Myocyte (in vitro differentiated cells): ENCODE measurements at regions not wholly inside any gene's neighbourhood (a gene's known extent, or its start where the extent isn't known, plus 50 kb on each side); places are given as distances from the start of the nearest gene placed in this dataset.
A peak's percentile ranks its signal among the peaks of the same experiment; 100 is the strongest.
"Not testable (repeated sequence)": the region's sequence is repeated elsewhere in the genome, so short reads cannot be mapped to it uniquely, and the experiment has no call there.

Source experiments
- DNase-seq: peaks from one replicate; pipeline ENCODE4 v3.0.0-alpha.2; 2012; ENCODE audit warnings: low read depth

DNA sequence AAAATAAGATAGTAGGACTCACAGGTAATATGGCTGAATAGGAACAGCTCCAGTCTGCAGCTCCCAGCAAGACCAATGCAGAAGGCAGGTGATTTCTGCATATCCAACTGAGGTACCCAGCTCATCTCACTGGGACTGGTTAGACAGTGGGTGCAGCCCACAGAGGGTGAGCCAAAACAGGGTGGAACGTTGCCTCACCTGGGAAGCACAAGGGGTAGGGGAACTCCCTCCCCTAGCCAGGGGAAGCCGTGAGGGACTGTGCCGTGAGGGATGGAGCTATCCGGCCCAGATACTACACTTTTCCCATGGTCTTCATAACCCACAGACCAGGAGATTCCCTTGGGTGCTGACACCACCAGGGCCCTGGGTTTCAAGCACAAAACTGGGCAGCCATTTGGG lies 114.8 kb upstream of the GNAI1 start:
- not testable (repeated sequence) for DNase-seq

DNA sequence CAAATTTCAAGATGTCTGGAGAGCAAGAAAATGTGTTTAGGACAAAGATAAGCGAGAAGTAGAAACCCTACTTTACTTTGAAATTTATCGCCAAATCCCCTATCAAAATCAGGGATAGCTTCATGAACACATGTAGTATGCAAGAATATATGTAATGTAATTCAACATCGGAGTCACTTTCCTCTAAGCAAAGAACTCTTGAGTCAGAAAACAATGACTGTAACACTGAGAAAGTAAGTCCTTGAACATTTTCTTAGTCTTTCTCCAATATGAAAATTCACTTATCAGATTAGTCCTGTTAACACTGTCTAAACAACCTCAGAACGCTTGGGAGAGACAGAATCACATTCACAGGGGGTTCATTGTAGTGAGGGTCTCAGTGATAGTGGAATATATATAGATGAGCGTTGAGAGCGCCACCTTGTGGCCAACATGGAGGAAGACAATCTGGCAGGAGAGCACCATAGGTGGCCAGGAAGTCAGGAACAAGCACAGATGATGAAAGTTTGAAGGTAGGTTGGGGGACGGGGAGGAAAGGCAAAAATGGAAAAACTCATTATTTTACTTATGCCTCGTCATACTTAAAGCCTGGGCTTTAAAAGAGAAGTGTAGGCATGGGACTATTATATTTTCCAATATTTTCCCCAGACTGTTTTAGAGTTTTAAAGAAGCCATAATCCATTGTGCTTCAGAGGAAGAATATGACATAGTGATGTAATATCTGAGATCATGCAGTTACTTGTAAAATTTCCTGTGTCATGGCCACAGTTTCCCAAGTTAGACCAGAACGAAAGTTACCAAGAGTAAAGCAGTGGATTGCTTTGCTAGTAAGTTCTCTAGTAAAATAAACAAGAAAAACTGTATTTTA lies 115.5 kb upstream of the GNAI1 start:
- peak; percentile 72 for DNase-seq

DNA sequence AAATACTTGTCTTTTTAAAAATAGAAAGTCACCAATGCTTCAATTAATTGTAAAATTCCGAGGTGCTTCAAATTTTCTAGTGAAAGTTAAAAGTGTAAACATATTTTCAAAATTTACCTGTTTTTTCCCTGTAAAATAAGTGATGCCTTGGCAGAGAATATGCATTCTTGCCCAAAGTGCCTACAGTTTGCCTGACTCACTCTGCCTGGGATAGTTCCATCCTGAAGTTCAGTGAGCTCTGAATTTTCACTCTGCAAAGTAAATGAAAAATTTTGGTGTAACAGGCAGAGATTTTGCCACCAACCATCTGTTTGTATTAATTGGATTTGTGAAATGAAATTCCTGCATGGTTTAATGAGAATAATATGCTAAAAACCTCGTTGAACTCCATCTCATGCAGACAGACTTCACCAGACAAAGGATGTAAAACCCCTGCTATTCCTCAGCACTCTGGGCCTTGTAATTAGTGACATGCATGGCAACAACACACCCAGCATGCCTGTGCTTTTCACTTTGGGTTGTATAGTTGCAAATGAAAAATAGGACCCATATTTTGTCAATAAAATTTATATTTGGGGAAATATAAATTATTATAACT lies 117.4 kb upstream of the GNAI1 start:
- no peak for DNase-seq

DNA sequence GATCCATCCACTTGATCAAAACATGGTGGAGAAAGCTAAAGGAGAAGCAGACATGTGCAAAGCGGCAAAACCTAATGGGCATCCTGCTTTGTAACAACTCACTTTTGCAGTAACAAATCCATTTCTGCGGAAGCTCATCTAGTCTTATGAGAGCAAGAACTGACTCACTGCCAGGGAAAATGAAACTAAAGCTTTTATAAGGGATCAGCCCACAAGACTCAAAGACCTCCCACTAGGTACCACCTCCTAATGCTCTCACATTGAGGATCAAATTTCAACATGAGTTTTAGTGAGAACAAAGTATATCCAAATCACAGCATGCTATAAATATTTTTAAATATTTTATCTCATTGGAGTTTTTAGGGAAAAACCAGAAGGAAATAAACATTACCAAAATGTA lies 120.1 kb upstream of the GNAI1 start:
- peak; percentile 15 for DNase-seq

DNA sequence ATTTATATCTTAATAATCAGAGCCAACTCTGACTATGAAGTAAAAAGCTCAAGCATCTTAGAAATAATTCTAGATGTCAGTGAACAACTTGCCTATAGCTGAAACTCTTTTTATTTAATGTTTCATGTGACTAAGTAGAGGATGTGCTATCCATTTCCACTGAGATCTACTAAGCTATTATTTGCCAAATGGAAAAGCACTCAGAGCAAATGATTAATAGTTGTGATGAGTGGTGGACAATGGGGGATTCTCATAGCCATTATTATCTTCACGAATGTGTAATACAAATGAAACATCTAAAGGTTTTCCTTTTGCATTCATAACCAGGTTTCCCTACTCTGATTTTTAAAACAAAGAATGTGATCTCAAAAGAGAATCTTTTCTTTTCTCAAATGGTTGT lies 126.6 kb upstream of the GNAI1 start:
- DNase-seq: no peak

DNA sequence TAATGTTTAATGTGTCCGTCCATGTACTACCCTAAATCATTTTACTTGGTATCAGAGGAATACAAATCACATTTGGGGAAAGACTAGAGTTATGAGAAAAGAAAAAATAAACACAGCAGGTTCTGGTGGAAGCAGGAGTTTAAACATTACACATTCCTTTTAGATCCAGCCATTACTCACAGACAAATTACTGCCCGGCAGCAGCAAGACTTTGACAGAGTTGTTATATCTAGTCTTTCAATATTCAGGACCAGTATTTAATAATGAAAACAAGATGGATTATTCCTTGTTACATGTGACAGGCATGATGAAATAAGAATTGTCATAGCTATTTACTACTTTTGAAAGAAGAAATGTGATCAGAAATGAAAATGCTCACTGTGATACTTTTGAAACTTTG lies 131.8 kb upstream of the GNAI1 start:
- DNase-seq: no peak

DNA sequence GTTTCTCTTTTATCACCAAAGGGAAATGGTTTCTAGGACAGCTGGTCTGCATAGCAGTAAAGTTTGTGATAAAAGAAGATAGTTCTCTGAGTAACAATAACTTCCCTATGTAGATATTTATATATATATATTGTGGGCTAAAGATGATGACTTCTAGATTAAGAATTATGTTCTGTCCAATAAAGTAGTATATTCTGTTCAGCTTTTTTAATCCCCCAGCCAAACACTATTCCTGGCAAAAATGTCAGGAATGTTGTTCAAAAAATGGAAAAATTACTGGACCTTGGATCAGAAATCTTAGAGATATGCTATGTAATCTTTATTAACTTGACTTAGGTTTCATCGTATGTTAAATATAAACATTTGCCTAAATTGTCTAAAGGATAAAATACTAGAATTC lies 136.3 kb upstream of the GNAI1 start:
- no peak for DNase-seq

DNA sequence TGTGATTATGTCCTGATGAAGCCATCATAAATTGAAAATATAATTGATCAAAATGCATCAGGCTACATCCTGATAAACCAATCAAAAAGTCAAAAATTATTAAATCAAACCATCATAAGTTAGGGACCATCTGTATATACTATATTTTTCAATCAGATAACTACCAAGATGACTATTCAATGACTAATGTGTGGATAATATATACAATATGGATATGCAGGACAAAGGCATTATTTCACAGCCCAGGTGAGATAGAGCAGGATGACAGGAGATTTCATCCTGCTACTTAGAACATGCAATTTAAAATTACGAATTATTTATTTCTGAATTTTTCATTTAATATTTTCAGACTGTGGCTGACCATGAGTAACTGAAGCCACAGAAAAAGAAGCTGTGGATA lies 137.3 kb upstream of the GNAI1 start:
- DNase-seq: no peak

DNA sequence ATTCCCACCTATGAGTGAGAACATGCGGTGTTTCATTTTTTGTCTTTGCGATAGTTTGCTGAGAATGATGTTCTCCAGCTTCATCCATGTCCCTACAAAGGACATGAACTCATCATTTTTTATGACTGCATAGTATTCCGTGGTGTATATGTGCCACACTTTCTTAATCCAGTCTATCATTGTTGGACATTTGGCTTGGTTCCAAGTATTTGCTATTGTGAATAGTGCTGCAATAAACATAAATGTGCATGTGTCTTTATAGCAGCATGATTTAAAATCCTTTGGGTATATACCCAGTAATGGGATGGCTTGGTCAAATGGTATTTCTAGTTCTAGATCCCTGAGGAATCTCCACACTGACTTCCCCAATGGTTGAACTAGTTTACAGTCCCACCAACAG lies 138.9 kb upstream of the GNAI1 start:
- DNase-seq: not testable (repeated sequence)

DNA sequence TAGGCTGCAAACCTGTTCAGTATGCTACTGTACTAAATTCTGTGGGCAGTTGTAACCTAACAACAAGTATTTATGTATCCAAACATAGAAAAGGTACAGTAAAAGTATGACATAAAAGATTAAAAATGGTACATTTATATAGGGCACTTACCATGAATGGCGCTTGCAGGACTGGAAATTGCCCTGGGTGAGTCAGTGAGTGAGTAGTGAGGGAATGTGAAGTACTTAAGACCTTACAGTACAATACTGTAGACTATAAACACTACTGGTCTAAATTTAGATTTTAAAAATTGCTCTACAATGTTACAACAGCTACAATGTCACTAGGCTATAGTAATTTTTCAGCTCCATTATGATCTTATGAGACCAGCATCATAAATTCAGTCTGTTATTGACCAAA lies 146.0 kb upstream of the GNAI1 start:
- DNase-seq: peak; percentile 28

DNA sequence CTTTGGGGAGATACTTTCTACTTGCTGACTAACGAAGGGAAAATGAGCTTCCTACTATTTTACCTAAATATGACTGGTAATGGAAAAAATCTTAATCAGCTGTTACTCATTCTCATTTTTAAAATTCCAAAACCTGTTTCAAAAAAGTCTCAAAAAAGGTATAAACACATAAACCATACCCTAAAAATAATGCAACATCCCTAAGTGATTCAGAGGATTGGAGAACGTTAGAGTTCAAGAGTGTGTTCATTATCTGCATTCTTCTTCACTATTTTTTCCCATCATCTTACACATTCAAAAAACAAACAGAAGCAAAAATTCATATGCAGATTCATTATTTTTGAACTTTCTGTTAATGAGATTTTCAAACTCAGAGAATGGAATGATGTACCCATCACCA lies 150.4 kb upstream of the GNAI1 start:
- no peak for DNase-seq

DNA sequence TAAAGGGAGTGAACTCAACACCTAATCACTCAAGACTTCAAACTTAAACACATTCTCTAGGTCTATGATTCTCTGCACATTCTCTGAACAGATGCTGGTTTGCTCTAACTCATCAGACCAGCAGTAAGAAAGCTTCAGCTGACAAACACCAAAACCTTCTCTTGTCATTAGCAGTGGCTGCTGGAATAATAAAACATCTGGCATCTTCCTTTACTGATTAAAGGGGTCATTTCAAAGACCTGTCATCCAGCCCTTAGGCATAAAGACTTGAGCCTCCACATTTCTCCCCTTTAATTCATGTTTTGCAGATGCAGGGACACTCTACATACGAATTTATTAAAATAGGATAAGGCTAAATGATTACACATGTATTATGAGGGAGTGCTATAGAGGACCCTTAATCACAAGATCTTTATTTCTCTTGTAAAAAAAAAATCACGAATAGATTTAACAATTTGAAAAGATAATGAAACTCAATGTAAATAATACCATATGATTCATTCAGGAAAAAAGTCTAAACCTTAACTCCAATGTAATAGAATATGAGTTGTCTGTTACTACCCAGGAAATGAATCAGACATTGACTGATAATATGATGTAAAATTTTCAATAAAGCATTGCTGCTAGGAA lies 152.4 kb upstream of the GNAI1 start:
- no peak for DNase-seq

DNA sequence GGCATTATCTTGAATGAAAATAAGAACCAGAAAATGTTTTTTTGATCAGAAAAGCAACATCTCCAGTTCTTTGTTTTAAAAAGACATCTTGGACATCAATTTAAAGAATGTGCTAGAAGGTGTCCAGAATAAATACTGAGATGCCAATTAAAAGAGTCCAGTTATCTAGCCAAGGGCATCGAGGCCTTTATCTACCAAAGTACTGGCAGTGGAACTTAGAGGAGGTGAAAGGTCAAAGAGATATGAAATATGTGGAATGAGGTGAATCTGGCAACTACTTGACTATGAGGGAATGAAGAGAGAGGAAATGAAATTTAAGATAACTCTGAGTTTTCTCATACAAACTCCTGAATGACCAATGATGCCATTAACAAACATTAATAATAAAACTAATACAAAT lies 154.3 kb upstream of the GNAI1 start:
- no peak for DNase-seq

DNA sequence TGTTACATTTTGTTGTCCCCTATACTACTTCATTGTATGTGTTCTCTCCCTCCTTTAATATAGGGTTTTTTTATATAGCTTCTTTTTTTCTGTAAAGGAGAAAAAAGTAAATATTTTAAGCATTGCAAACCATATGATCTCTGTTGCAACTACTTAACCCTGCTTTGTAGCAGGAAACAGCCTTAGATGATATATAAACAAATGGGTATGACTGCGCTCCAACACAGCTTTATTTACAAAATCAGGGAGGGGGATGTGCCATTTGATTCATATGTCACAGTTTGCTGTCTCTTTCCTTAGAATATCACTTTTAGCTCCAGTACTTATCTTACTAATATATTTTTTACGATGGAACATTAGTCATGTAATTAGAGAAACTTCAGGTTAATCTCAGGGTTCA lies 155.2 kb upstream of the GNAI1 start:
- DNase-seq: no peak

DNA sequence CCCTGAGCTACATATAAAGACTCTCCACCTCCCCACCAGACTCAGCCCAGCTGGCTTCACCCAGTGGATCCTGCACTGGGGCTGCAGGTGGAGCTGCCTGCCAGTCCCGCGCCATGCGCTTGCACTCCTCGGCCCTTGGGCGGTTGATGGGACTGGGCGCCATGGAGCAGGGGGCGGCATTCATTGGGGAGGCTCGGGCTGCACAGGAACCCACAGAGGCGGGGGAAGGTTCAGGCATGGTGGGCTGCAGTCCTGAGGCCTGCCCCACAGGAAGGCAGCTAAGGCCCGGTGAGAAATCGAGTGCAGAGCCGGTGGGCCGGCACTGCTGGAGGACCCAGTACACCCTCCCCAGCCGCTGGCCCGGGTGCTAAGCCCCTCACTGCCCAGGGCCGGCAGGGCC lies 157.2 kb upstream of the GNAI1 start:
- DNase-seq: no peak

DNA sequence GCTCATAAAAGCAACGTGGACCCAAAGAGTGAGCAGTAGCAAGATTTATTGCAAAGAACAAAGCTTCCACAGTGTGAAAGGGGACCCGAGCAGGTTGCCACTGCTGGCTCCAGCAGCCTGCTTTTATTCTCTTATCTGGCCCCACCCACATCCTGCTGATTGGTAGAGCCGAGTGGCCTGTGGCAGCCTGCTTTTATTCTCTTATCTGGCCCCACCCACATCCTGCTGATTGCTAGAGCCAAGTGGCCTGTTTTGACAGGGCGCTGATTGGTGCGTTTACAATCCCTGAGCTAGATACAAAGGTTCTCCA lies 158.0 kb upstream of the GNAI1 start:
- not testable (repeated sequence) for DNase-seq

DNA sequence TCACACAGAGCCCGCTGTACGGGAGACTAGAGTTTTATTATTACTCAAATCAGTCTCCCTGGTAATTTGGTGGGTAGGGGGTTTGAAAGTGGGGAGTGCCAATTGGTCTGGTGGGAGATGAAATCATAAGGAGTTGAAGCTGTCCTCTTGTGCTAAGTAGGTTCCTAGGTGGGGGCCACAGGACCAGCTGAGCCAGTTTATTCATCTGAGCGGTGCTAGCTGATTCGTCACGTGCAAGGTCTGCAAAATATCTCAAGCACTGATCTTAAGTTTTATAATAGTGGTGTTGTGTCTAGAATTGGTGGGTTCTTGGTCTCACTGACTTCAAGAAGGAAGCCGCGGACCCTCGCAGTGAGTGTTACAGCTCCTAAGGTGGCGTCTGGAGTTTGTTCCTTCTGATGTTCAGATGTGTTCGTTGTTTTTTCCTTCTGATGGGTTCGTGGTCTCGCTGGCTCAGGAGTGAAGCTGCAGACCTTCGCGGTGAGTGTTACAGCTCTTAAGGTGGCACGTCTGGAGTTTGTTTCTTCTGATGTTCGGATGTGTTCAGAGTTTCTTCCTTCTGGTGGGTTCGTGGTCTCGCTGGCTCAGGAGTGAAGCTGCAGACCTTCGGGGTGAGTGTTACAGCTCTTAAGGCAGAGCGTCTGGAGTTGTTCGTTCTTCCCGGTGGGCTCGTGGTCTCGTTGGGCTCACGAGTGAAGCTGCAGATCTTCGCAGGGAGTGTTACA lies 158.5 kb upstream of the GNAI1 start:
- not testable (repeated sequence) for DNase-seq

DNA sequence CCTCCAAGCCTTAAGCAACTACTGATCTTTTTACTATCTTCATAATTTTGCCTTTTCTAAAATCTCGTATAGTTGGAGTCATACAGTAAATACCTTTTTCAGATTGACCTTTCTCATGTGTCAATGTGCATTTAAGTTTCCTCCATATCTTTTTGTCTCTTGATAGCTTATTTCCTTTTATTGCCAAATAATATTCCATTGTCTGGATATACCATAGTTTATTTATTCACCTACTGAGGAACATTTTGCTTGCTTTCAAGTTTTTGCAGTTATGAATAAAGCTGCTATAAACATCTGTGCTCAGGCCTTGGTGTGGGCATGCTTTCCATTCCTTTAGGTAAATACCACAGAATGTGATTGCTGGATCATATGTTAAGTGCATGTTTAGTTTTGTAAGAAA lies 161.2 kb upstream of the GNAI1 start:
- no peak for DNase-seq

DNA sequence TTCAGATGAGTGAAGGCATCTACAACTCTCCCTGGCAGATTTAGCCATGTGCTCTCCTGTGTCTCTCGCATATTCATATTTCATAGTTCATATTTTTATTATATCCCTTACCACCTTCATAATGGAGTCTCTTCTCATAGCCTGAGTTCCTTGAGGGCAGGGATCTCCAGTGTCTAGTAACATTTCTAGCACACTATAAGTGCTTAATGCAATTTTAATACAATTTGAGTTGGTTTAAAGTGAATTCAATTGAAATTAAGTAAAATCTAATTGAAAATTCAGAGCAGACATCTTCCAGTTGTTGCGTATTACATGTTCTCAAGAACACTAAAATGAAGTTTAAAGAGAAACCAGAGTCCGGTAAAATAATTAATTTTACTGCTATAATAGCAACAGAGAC lies 163.6 kb upstream of the GNAI1 start:
- DNase-seq: no peak

DNA sequence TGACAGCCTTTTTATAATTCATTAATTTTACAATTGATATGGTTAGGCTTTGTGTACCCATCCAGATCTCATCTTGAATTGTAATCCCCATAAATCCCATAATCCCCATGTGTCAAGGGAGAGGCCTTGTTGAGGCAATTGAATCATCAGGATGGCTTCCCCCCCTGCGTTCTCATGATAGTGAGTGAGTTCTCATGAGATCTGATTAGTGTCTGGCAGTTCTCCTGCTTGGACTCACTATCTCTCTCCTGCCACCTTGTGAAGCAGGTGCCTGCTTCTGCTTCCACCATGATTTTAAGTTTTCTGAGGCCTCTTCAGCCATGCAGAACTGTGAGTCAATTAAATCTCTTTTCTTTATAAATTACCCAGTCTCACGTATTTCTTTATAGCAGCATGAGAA lies 165.7 kb upstream of the GNAI1 start:
- no peak for DNase-seq

DNA sequence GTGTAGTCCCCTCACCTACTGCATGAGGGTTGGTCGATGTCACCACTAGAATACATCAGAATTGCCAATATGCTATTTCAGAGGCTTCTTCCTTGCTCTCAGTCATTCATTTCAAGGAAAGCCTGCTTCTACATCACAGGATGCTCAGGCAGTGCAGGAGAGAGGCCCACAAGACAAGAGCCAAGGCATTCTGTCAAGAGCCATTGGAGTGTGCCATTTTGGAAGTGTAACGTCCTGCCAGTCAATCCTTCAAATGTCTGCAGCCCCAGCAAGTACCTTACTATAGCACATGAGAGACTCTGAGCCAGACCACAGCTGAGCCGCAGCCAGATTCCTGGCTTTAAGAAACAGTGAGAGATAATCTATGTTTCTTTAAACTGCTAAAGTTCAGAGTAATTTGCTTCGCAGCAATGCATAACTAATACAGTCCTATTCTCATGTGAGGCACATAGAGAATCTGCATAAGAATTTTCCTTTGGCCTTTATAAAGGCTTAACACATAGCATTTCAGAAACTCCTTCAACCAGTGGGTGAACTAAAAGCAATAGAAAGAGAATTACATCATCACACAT lies 166.5 kb upstream of the GNAI1 start:
- DNase-seq: no peak

DNA sequence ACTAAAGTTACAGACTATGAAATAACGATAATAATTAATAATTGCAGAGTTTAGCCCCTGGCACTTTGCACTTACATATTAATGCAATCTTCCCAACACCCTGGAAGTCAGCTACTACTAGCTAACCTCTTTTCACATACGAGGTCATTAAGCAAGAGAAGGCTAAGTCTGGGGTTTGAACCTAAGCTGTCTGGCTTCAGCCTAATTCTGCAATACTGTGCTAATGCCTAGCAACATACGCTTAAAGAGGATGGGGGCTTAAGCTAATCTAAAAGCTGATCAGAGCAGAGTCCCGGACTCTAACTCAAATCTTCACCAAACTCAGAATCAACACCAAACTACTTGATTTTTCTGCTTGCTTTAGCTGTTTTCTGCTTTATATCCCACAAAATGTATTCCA lies 168.7 kb upstream of the GNAI1 start:
- no peak for DNase-seq
